ENCODE measurements at regions not wholly inside any gene's neighbourhood (a gene's known extent, or its start where the extent isn't known, plus 50 kb on each side); places are given as distances from the start of the nearest gene placed in this dataset.
A peak's percentile ranks its signal among the peaks of the same experiment; 100 is the strongest.

- no peak for DNase-seq
Measured at GRCh38 chr1:177392336-177392735, 221.6 kb downstream of the BRINP2 start.

GRCh38 chr1:177385760-177386698 is 215.3 kb downstream of the BRINP2 start:
- no peak for DNase-seq

- DNase-seq = no peak
Measured at GRCh38 chr1:177384461-177384860, 213.7 kb downstream of the BRINP2 start.

GRCh38 chr1:177383715-177384114 is 213.0 kb downstream of the BRINP2 start:
- no peak for DNase-seq

- no peak for DNase-seq
Measured at GRCh38 chr1:177377866-177378265, 207.1 kb downstream of the BRINP2 start.

- DNase-seq = peak; percentile 50
Measured at GRCh38 chr1:177368255-177368654, 197.5 kb downstream of the BRINP2 start.

GRCh38 chr1:177366091-177366490 is 195.3 kb downstream of the BRINP2 start:
- DNase-seq = peak; percentile 61

GRCh38 chr1:177360791-177361190 is 190.0 kb downstream of the BRINP2 start:
- no peak for DNase-seq

- DNase-seq = no peak
Measured at GRCh38 chr1:177356674-177357435, 186.1 kb downstream of the BRINP2 start.

- peak; percentile 59 for DNase-seq
Measured at GRCh38 chr1:177355575-177355974, 184.8 kb downstream of the BRINP2 start.

- no peak for DNase-seq
Measured at GRCh38 chr1:177354247-177354646, 183.5 kb downstream of the BRINP2 start.

GRCh38 chr1:177351361-177352108 is 180.8 kb downstream of the BRINP2 start:
- DNase-seq = no peak

GRCh38 chr1:177346790-177347359 is 176.1 kb downstream of the BRINP2 start:
- peak; percentile 46 for DNase-seq

- DNase-seq = no peak
Measured at GRCh38 chr1:177343445-177343844, 172.7 kb downstream of the BRINP2 start.

- no peak for DNase-seq
Measured at GRCh38 chr1:177341773-177342172, 171.0 kb downstream of the BRINP2 start.

- DNase-seq = no peak
Measured at GRCh38 chr1:177340601-177341067, 169.9 kb downstream of the BRINP2 start.

- no peak for DNase-seq
Measured at GRCh38 chr1:177338376-177338775, 167.6 kb downstream of the BRINP2 start.

GRCh38 chr1:177334903-177335302 is 164.1 kb downstream of the BRINP2 start:
- DNase-seq = no peak

GRCh38 chr1:177333936-177334595 is 163.3 kb downstream of the BRINP2 start:
- DNase-seq = peak; percentile 60
